SK-N-MC (cell line): ENCODE measurements at regions not wholly inside any gene's neighbourhood (a gene's known extent, or its start where the extent isn't known, plus 50 kb on each side); places are given as distances from the start of the nearest gene placed in this dataset.

Experiments used
- EZH2 ChIP-seq: fragments of 200-600 bp; sonication (generic); IDR thresholded peaks from one replicate; pipeline ENCODE4 v1.6.1; 2017; ENCODE audit warnings: antibody characterized with exemption
- FOXP2 ChIP-seq: optimal IDR thresholded peaks from 2 replicates; pipeline ENCODE3; 2011; ENCODE audit warnings: mild to moderate bottlenecking, moderate library complexity; ENCODE audit not compliant: insufficient read depth; ENCODE audit errors: extremely low read length, control extremely low read depth
- POLR2AphosphoS5 ChIP-seq: IDR thresholded peaks from 2 replicates; pipeline ENCODE4 v1.6.1; 2012; ENCODE audit warnings: mild to moderate bottlenecking, low read depth, low read length, borderline replicate concordance

DNA sequence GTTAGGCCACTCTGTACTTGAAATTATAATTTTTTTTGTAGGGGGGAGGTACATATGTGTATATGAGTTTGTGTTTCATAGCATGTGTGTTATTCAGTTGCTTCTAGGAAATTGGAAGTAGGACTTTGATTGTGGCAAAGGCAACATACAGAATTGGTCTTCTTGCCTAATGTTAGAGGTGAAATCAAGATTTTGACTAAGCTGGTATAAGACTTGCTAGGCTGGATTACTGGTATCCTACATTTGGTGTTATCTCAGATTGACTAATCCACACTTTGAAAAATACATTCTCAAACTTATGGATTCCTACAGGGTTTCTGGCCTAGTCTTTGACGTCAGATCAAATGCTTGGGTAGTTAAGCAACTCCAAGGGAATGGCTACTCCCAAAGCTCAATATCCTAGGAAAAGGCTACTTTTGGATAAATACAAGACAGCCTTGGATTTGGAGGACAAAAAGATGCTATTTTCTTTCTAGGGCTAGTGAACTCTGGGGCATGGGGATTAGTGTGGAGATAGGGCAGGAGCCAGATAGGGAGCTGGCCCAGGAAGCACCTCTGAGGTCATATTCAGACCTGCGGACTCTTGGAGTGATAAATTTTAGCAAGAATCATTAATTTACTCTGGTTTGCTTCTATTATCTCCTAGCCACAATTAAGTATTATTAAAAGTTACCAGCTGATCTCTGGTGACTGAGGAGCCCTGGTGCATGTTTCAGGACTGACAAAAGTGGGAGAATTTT is 144.0 kb upstream of the RPS23 start:
- TF ChIP-seq POLR2AphosphoS5 = no peak
- TF ChIP-seq EZH2 = no peak
- no peak for TF ChIP-seq FOXP2
